Upper lobe of left lung (tissue), 6 donors: ENCODE measurements at regions not wholly inside any gene's neighbourhood (a gene's known extent, or its start where the extent isn't known, plus 50 kb on each side); places are given as distances from the start of the nearest gene placed in this dataset.
"Not testable (repeated sequence)": the region's sequence is repeated elsewhere in the genome, so short reads cannot be mapped to it uniquely, and the experiment has no call there.

Experiments
- ATAC-seq, 2 donors: fragments of 200-7000 bp; cut with Tn5 transposase; one replicate each; pipeline ENCODE4 v1.9.1; 2022; ENCODE audit warnings: mild to moderate bottlenecking in 2 of 2, moderate library complexity in 2 of 2; ENCODE audit not compliant: low FRiP score in 2 of 2
- DNase-seq, 2 donors: peaks; one replicate each; pipeline ENCODE4 v3.0.0-alpha.2; 2019 to 2020
- H3K27ac ChIP-seq, 4 donors: fragments of 200-600 bp; sonication (generic); one replicate each; pipeline ENCODE4 v1.5.1; 2016 to 2019
- H3K27me3 ChIP-seq, 4 donors: fragments of 200-600 bp; sonication (generic); one replicate each; pipeline ENCODE4 v1.5.1; 2017 to 2019
- H3K36me3 ChIP-seq, 4 donors: fragments of 200-600 bp; sonication (generic); one replicate each; pipeline ENCODE4 v1.5.1; 2016 to 2019
- H3K4me1 ChIP-seq, 4 donors: fragments of 200-600 bp; sonication (generic); one replicate each; pipeline ENCODE4 v1.5.1; 2018 to 2019
- H3K4me3 ChIP-seq, 4 donors: fragments of 200-600 bp; sonication (generic); one replicate each; pipeline ENCODE4 v1.5.1; 2017 to 2019; ENCODE audit warnings: mild to moderate bottlenecking in 2 of 4, moderate library complexity in 1 of 4
- H3K9me3 ChIP-seq, 4 donors: fragments of 200-600 bp; sonication (generic); one replicate each; pipeline ENCODE4 v1.5.1; 2018 to 2019
- EP300 ChIP-seq, 4 donors: sonication (generic); formaldehyde crosslinking; IDR thresholded peaks; one replicate each; pipeline ENCODE4 v1.5.1; 2017; ENCODE audit warnings: antibody characterized with exemption in 4 of 4, control low read depth in 2 of 4
- POLR2A ChIP-seq, 4 donors: fragments of 450-650 bp; IDR thresholded peaks; one replicate each; pipeline ENCODE4 v1.5.1; 2016 to 2017; ENCODE audit warnings: antibody characterized with exemption in 4 of 4, mild to moderate bottlenecking in 2 of 4
- POLR2AphosphoS5 ChIP-seq, 2 donors: sonication (generic); formaldehyde crosslinking; IDR thresholded peaks; one replicate each; pipeline ENCODE4 v1.5.1; 2017; ENCODE audit warnings: antibody characterized with exemption in 2 of 2
- WGBS, 2 donors: methylation state at CpG; one replicate each; pipeline ENCODE4 v1.1.5; 2017 to 2018; 5-methylcytosine and 5-hydroxymethylcytosine counted together
- TF ChIP-seq, protein P1 (sequence below), 6 experiments: fragments of 450-650 bp in 4 of 6; fragments of 200-600 bp in 2 of 6; sonication (generic) in 2 of 6; IDR thresholded peaks; one replicate each; pipeline ENCODE4 v1.5.1; 2016 to 2019; ENCODE audit warnings: antibody characterized with exemption in 6 of 6
- donor health status: DM: no; HTN: no; CAD: no; lungs with moderate emphysema.
- donor health status: DM: no; HTN: yes; CAD: no; lungs with severe emphysema.

DNA sequence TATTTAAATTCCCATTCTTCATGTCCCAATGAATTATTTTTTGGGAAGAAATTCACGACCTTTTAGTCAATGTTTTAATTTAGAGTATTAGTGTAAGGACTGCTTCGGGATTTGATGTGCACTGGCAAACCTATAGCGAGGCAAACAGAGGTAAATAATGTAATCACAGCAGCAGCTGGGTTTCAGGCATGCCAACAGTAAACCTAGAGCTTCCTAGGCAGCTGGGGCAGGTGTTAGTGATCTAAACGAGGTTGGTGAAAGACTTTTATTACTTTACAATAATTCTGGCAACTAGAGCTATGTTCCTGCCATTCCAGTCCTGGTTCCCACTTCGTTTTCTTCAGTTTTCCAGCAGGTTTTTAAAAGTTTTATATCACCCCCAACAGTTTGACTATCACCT, 1036.4 kb upstream of the FOXG1 start:
- no peaks in the 10 kb centered on the region for H3K9me3 ChIP-seq
- TF ChIP-seq, protein P1, sequence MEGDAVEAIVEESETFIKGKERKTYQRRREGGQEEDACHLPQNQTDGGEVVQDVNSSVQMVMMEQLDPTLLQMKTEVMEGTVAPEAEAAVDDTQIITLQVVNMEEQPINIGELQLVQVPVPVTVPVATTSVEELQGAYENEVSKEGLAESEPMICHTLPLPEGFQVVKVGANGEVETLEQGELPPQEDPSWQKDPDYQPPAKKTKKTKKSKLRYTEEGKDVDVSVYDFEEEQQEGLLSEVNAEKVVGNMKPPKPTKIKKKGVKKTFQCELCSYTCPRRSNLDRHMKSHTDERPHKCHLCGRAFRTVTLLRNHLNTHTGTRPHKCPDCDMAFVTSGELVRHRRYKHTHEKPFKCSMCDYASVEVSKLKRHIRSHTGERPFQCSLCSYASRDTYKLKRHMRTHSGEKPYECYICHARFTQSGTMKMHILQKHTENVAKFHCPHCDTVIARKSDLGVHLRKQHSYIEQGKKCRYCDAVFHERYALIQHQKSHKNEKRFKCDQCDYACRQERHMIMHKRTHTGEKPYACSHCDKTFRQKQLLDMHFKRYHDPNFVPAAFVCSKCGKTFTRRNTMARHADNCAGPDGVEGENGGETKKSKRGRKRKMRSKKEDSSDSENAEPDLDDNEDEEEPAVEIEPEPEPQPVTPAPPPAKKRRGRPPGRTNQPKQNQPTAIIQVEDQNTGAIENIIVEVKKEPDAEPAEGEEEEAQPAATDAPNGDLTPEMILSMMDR (IDR thresholded peaks at IDR 0.05), result no peak
- TF ChIP-seq POLR2A (IDR thresholded peaks at IDR 0.05) (no peak), POLR2AphosphoS5 (IDR thresholded peaks at IDR 0.05) (no peak), EP300 (IDR thresholded peaks at IDR 0.05) (no peak)
- no peaks in the 10 kb centered on the region for H3K4me1 ChIP-seq
- 39 to 44% methylated on average over 5 of the region's 5 CpGs for WGBS, 2 donors
- DNase-seq, result no peak
- H3K36me3 ChIP-seq, result no peaks in the 10 kb centered on the region
- H3K27me3 ChIP-seq, result no peaks in the 10 kb centered on the region
- no peak overlapping the region for H3K4me3 ChIP-seq
- no peak overlapping the region for H3K27ac ChIP-seq
- no peak for ATAC-seq

DNA sequence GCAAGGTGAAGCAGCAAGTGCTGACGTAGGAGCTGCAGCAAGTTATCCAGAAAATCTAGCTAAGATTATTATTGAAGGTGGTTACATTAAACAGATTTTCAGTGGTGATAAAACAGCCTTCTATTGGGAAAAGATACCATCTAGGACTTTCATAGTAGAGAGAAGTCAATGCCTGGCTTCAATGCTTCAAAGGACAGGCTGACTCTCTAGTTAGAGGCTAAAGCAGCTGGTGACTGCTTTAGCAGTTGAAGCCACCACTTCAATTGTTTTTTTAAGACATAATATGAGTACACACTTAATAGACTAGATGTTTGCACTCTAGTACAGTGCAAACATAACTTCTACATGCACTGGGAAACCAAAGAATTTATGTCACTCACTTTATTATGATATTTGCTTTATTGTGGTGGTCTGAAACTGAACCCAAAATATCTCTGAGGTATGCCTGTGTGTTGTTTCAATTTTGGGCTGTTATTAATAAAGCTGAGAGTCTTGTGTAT, 1026.9 kb upstream of the FOXG1 start:
- DNase-seq, result no peak

DNA sequence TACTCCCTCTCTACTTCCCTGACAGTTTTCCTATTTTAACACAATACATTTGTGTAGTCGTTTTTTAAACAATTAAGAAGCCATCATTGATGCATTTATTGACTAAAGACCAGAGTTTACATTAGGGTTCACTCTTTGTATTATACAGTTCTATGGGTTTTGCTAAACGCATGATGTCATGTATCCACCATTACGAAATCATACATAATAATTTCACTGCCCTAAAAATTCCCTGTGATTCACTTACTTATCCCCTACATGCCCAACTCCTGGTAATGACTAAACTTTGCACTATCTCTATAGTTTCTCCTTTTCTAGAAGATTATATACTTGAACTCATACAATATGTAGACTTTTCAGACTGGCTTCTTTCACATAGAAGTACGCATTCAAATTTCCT, 1016.5 kb upstream of the FOXG1 start:
- H3K4me3 ChIP-seq, result no peak overlapping the region
- H3K27ac ChIP-seq, result no peak overlapping the region
- no peaks in the 10 kb centered on the region for H3K9me3 ChIP-seq
- H3K36me3 ChIP-seq, result no peaks in the 10 kb centered on the region
- ATAC-seq (no peak), DNase-seq (no peak)
- TF ChIP-seq POLR2AphosphoS5 (IDR thresholded peaks at IDR 0.05), result no peak
- TF ChIP-seq, protein P1 (IDR thresholded peaks at IDR 0.05), result no peak
- TF ChIP-seq POLR2A (IDR thresholded peaks at IDR 0.05), result no peak
- no peak for TF ChIP-seq EP300 (IDR thresholded peaks at IDR 0.05)
- WGBS, 2 donors, result 77 to 79% methylated on average over 4 of the region's 4 CpGs
- H3K4me1 ChIP-seq, result no peaks in the 10 kb centered on the region
- H3K27me3 ChIP-seq, result no peaks in the 10 kb centered on the region

More for the DNA sequence above, 1026.9 kb upstream of the FOXG1 start:
- Histone ChIP-seq H3K4me1 (no peaks in the 10 kb centered on the region), H3K4me3 (no peak overlapping the region), H3K36me3 (no peaks in the 10 kb centered on the region), H3K9me3 (no peaks in the 10 kb centered on the region), H3K27me3 (no peaks in the 10 kb centered on the region), H3K27ac (no peak overlapping the region)
- ATAC-seq, result no peak
- no peak for TF ChIP-seq POLR2A (IDR thresholded peaks at IDR 0.05)
- TF ChIP-seq POLR2AphosphoS5 (IDR thresholded peaks at IDR 0.05), result no peak
- TF ChIP-seq, protein P1 (IDR thresholded peaks at IDR 0.05), result no peak
- TF ChIP-seq EP300 (IDR thresholded peaks at IDR 0.05), result no peak
- 56 to 64% methylated on average over 1 of the region's 1 CpG for WGBS, 2 donors

- WGBS, 2 donors, result 88 to 92% methylated on average over 4 of the region's 4 CpGs
- H3K4me1 ChIP-seq, H3K36me3 ChIP-seq, H3K27me3 ChIP-seq, H3K4me3 ChIP-seq, DNase-seq, H3K27ac ChIP-seq, ATAC-seq, H3K9me3 ChIP-seq: not testable (repeated sequence)
Measured at GRCh38 chr14:27757642-27758041, 1008.9 kb upstream of the FOXG1 start.

GRCh38 chr14:27760367-27760766, 1006.2 kb upstream of the FOXG1 start:
- H3K9me3 ChIP-seq, H3K4me3 ChIP-seq, ATAC-seq, H3K36me3 ChIP-seq, H3K4me1 ChIP-seq, H3K27me3 ChIP-seq, H3K27ac ChIP-seq, DNase-seq: not testable (repeated sequence)
- WGBS, 2 donors, result 53 to 55% methylated on average over 4 of the region's 4 CpGs

DNA sequence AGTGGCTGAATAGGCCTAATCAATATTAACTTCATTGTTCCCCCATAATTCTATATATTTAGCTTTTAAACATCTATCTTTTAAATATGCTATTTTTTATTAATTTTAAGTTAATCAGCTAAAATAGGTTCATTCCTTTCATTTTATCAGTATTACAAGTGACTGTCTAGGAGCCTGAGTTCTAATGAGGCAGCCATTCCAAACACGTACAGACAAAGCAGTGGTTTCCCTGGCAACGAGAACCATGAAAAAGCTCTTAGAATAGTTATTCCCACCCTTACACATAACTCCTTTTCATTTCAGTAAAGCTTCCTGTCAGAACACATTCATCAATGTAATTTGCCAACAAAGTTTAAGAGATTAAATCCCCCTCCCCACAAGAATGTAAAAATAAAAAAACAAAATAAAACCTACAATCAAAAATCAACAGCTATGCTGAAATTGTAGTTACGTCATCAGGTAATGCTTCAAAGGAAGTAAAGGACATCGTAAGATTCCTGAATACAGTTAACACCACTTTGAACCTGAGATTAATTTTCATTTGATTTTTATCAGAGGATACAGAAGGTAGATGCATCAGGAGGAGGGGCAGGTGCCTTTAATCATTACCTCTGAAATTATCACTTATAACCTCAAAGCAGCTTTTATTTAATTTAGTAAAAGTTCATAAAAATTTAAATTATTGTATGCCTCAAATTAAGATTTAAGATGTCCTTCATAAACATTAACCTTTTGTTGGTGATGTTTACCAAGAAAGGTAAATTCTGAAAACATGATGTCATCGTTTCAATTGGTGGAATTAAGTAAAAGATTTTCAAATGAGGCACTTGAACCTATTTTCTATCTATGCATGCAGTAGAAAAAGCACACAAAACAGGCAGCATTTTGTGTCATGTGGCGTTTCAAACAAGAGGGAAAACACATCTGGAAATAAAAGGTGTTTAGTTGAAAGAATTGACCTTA, 967.2 kb upstream of the FOXG1 start:
- not testable (repeated sequence) for DNase-seq, H3K27ac ChIP-seq, H3K36me3 ChIP-seq, H3K4me1 ChIP-seq, H3K27me3 ChIP-seq, ATAC-seq, H3K9me3 ChIP-seq, H3K4me3 ChIP-seq
- WGBS, 2 donors, result 55 to 60% methylated on average over 6 of the region's 6 CpGs

DNA sequence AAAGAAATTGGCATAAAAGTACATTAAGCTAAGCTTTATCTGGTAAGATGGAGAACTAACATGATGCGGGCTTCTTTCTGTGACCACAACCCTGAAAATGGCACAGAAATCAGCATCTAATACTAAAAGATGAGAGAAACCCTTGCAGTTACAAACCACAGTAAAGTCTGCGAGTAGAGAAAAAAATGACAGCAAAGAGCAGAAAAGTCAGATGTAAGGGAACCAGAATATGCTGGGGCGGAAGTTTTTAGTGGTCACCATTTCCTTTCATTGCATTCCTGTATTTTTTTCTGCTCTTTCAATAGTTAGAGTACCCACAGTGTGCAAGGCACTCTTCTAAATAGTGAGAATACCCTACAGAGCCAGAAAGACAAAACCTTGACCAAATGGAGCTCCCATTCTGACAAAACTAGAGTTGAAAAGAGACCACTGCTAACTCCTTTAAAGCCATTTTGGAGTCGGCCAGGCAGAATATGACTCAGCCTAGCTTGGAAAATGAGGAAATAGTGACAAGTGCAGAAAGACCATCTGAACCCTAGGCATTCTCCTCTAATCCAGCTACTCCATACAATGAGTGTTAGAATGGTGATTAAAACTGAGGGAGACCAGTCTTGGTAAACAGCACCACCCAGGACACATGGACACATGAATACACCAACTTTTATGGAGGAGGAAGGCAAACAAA, 948.7 kb upstream of the FOXG1 start:
- H3K9me3 ChIP-seq, H3K4me1 ChIP-seq, H3K27ac ChIP-seq, ATAC-seq, H3K36me3 ChIP-seq, H3K4me3 ChIP-seq, DNase-seq, H3K27me3 ChIP-seq: not testable (repeated sequence)
- 59 to 62% methylated on average over 4 of the region's 4 CpGs for WGBS, 2 donors

- WGBS, 2 donors, result 53 to 56% methylated on average over 4 of the region's 4 CpGs
- not testable (repeated sequence) for H3K27ac ChIP-seq, H3K27me3 ChIP-seq, ATAC-seq, DNase-seq, H3K4me3 ChIP-seq, H3K36me3 ChIP-seq, H3K4me1 ChIP-seq, H3K9me3 ChIP-seq
Measured at GRCh38 chr14:27826149-27826548, 940.4 kb upstream of the FOXG1 start.

GRCh38 chr14:27831978-27832377, 934.6 kb upstream of the FOXG1 start:
- not testable (repeated sequence) for H3K27me3 ChIP-seq, ATAC-seq
- 78 to 87% methylated on average over 3 of the region's 3 CpGs for WGBS, 2 donors

More at GRCh38 chr14:27831978-27832377, 934.6 kb upstream of the FOXG1 start:
- not testable (repeated sequence) for H3K36me3 ChIP-seq, H3K4me3 ChIP-seq, DNase-seq, H3K4me1 ChIP-seq, H3K9me3 ChIP-seq, H3K27ac ChIP-seq
